DOHH2 (cell line): ENCODE measurements at regions not wholly inside any gene's neighbourhood (a gene's known extent, or its start where the extent isn't known, plus 50 kb on each side); places are given as distances from the start of the nearest gene placed in this dataset.

Experiments used
- H3F3A ChIP-seq: fragments of 200-600 bp; sonication (generic), shearing (Covaris generic); 2 replicates; pipeline ENCODE4 v1.6.0; 2016; ENCODE audit warnings: antibody characterized with exemption, mild to moderate bottlenecking; ENCODE audit not compliant: control insufficient read depth, insufficient read depth
- H3K27ac ChIP-seq: fragments of 200-600 bp; sonication (generic); 2 replicates; pipeline ENCODE4 v1.5.1; 2014; ENCODE audit warnings: low read depth, mild to moderate bottlenecking, low read length, moderate library complexity
- H3K27me3 ChIP-seq: fragments of 200-600 bp; sonication (generic); 2 replicates; pipeline ENCODE4 v1.6.1; 2014; ENCODE audit warnings: mild to moderate bottlenecking, low read length, mixed read lengths; ENCODE audit not compliant: control insufficient read depth
- H3K36me3 ChIP-seq: fragments of 200-600 bp; sonication (generic); 2 replicates; pipeline ENCODE4 v1.6.1; 2014; ENCODE audit warnings: mild to moderate bottlenecking, low read length, moderate library complexity, mixed read lengths; ENCODE audit not compliant: control insufficient read depth
- H3K4me1 ChIP-seq: fragments of 200-600 bp; sonication (generic); 2 replicates; pipeline ENCODE4 v1.6.1; 2014; ENCODE audit warnings: mild to moderate bottlenecking, low read length, mixed read lengths; ENCODE audit not compliant: control insufficient read depth
- H3K4me2 ChIP-seq: fragments of 200-600 bp; sonication (generic); 2 replicates; pipeline ENCODE4 v1.6.0; 2014; ENCODE audit warnings: mild to moderate bottlenecking, low read length, moderate library complexity
- H3K4me3 ChIP-seq: fragments of 200-600 bp; sonication (generic); 2 replicates; pipeline ENCODE4 v1.5.1; 2014; ENCODE audit warnings: mild to moderate bottlenecking, low read length, mixed read lengths
- H3K79me2 ChIP-seq: fragments of 200-600 bp; sonication (generic); 2 replicates; pipeline ENCODE4 v1.6.1; 2014; ENCODE audit warnings: mild to moderate bottlenecking, low read length, mixed read lengths; ENCODE audit not compliant: control insufficient read depth
- H3K9me2 ChIP-seq: fragments of 200-600 bp; sonication (generic); replicated peaks from 2 replicates; pipeline ENCODE4 v1.6.1; 2014; ENCODE audit warnings: mild to moderate bottlenecking, low read length, mixed read lengths; ENCODE audit not compliant: control insufficient read depth
- H3K9me3 ChIP-seq: fragments of 200-600 bp; sonication (generic); 2 replicates; pipeline ENCODE4 v1.6.1; 2014; ENCODE audit warnings: antibody characterized with exemption, low read length, mixed read lengths; ENCODE audit not compliant: control insufficient read depth, insufficient read depth
- H4K20me1 ChIP-seq: fragments of 200-600 bp; sonication (generic); 2 replicates; pipeline ENCODE4 v1.6.0; 2014; ENCODE audit warnings: low read depth, mild to moderate bottlenecking, antibody characterized with exemption, low read length, moderate library complexity; ENCODE audit not compliant: control insufficient read depth, insufficient read depth
- CTCF ChIP-seq: fragments of 200-600 bp; sonication (generic); IDR thresholded peaks from one replicate; pipeline ENCODE4 v1.5.1; 2014; ENCODE audit warnings: antibody characterized with exemption, mild to moderate bottlenecking, low read depth, low read length; ENCODE audit not compliant: poor library complexity, severe bottlenecking
- EZH2phosphoT487 ChIP-seq: fragments of 200-600 bp; sonication (generic); IDR thresholded peaks from 2 replicates; pipeline ENCODE4 v1.6.1; 2017; ENCODE audit warnings: borderline replicate concordance, mild to moderate bottlenecking, antibody characterized with exemption, low read length, moderate library complexity, mixed read lengths

GRCh38 chr15:53324061-53324460 lies 435.4 kb downstream of the WDR72 start:
- Histone ChIP-seq H3K9me2 (no peaks in the 10 kb centered on the region), H3K9me3 (no peaks in the 10 kb centered on the region), H4K20me1 (no peaks in the 10 kb centered on the region), H3K4me1 (no peaks in the 10 kb centered on the region), H3K4me2 (no peak overlapping the region), H3K27me3 (no peaks in the 10 kb centered on the region), H3K36me3 (no peaks in the 10 kb centered on the region), H3K4me3 (no peak overlapping the region), H3K79me2 (no peaks in the 10 kb centered on the region), H3F3A (no peaks in the 10 kb centered on the region), H3K27ac (no peak overlapping the region)
- TF ChIP-seq EZH2phosphoT487, result no peak
- TF ChIP-seq CTCF, result no peak

- Histone ChIP-seq H3K9me2 (no peaks in the 10 kb centered on the region), H3K79me2 (no peaks in the 10 kb centered on the region), H3K4me3 (no peak overlapping the region), H3K4me1 (no peaks in the 10 kb centered on the region), H3K9me3 (no peaks in the 10 kb centered on the region), H3K27ac (no peak overlapping the region), H3K27me3 (no peaks in the 10 kb centered on the region), H4K20me1 (no peaks in the 10 kb centered on the region), H3K4me2 (no peak overlapping the region), H3F3A (no peaks in the 10 kb centered on the region), H3K36me3 (no peaks in the 10 kb centered on the region)
- TF ChIP-seq CTCF (no peak), EZH2phosphoT487 (no peak)
Observed at GRCh38 chr15:53323191-53323590, 436.3 kb downstream of the WDR72 start.

GRCh38 chr15:53320816-53321215 lies 438.6 kb downstream of the WDR72 start:
- H3K27ac ChIP-seq, result no peak overlapping the region
- no peaks in the 10 kb centered on the region for H3K4me1 ChIP-seq
- H3F3A ChIP-seq, result no peaks in the 10 kb centered on the region
- no peaks in the 10 kb centered on the region for H3K9me3 ChIP-seq
- no peak for TF ChIP-seq EZH2phosphoT487
- TF ChIP-seq CTCF, result no peak
- no peaks in the 10 kb centered on the region for H3K36me3 ChIP-seq
- no peaks in the 10 kb centered on the region for H3K9me2 ChIP-seq
- H3K27me3 ChIP-seq, result no peaks in the 10 kb centered on the region
- no peak overlapping the region for H3K4me2 ChIP-seq
- no peak overlapping the region for H3K4me3 ChIP-seq
- H3K79me2 ChIP-seq, result no peaks in the 10 kb centered on the region
- H4K20me1 ChIP-seq, result no peaks in the 10 kb centered on the region

GRCh38 chr15:53312707-53313106 lies 446.8 kb downstream of the WDR72 start:
- Histone ChIP-seq H4K20me1 (no peaks in the 10 kb centered on the region), H3K9me2 (no peaks in the 10 kb centered on the region), H3F3A (no peaks in the 10 kb centered on the region), H3K27ac (no peak overlapping the region), H3K36me3 (no peaks in the 10 kb centered on the region), H3K79me2 (no peaks in the 10 kb centered on the region), H3K4me3 (no peak overlapping the region), H3K9me3 (no peaks in the 10 kb centered on the region), H3K27me3 (no peaks in the 10 kb centered on the region), H3K4me1 (no peaks in the 10 kb centered on the region), H3K4me2 (no peak overlapping the region)
- TF ChIP-seq CTCF (no peak), EZH2phosphoT487 (no peak)
